Epithelial cell of esophagus (primary cell): ENCODE measurements at regions not wholly inside any gene's neighbourhood (a gene's known extent, or its start where the extent isn't known, plus 50 kb on each side); places are given as distances from the start of the nearest gene placed in this dataset.

Source experiments
- DNase-seq: peaks from one replicate; pipeline ENCODE4 v3.0.0; 2010; ENCODE audit warnings: low read depth
- H3K4me3 ChIP-seq: 2 replicates; pipeline ENCODE4 v1.5.1; 2011; ENCODE audit warnings: mild to moderate bottlenecking, low read length, control low read depth
- CTCF ChIP-seq: IDR thresholded peaks from 2 replicates; pipeline ENCODE4 v1.5.1; 2011; ENCODE audit warnings: low read depth, mild to moderate bottlenecking, low read length, control low read depth, inconsistent platforms; ENCODE audit not compliant: insufficient read depth; ENCODE audit errors: missing control alignments

GRCh38 chr2:175373729-175374128 is 192.2 kb upstream of the ATP5MC3 start:
- no peak overlapping the region for H3K4me3 ChIP-seq

GRCh38 chr2:175372704-175373701 is 191.5 kb upstream of the ATP5MC3 start:
- TF ChIP-seq CTCF: no peak
- no peak for DNase-seq
- H3K4me3 ChIP-seq: no peak overlapping the region

More at GRCh38 chr2:175373729-175374128, 192.2 kb upstream of the ATP5MC3 start:
- TF ChIP-seq CTCF: no peak
- DNase-seq: no peak

GRCh38 chr2:175371378-175371777 is 189.9 kb upstream of the ATP5MC3 start:
- DNase-seq: no peak
- H3K4me3 ChIP-seq: no peak overlapping the region
- no peak for TF ChIP-seq CTCF

GRCh38 chr2:175366815-175367214 is 185.3 kb upstream of the ATP5MC3 start:
- DNase-seq: peak; percentile 59
- TF ChIP-seq CTCF: peak; percentile 80
- no peak overlapping the region for H3K4me3 ChIP-seq

GRCh38 chr2:175363699-175364098 is 182.2 kb upstream of the ATP5MC3 start:
- DNase-seq: no peak
- no peak overlapping the region for H3K4me3 ChIP-seq
- no peak for TF ChIP-seq CTCF

- H3K4me3 ChIP-seq: no peak overlapping the region
- TF ChIP-seq CTCF: no peak
- no peak for DNase-seq
Observed at GRCh38 chr2:175362331-175362730, 180.8 kb upstream of the ATP5MC3 start.

GRCh38 chr2:175359710-175360109 is 178.2 kb upstream of the ATP5MC3 start:
- no peak overlapping the region for H3K4me3 ChIP-seq
- no peak for DNase-seq
- TF ChIP-seq CTCF: no peak
